Thymus (tissue), 11 donors: ENCODE measurements at regions not wholly inside any gene's neighbourhood (a gene's known extent, or its start where the extent isn't known, plus 50 kb on each side); places are given as distances from the start of the nearest gene placed in this dataset.

Experiments used
- DNase-seq, 9 donors: peaks; one replicate each; pipeline ENCODE4 v3.0.0-alpha.2; 2013; ENCODE audit warnings: low spot score in 9 of 9, low read depth in 6 of 9, missing footprints in 1 of 9
- H3K27ac ChIP-seq, 2 donors: one replicate each; pipeline ENCODE4 v1.5.1; 2013; ENCODE audit warnings: control low read depth in 1 of 2, low read depth in 1 of 2, low read length in 1 of 2, mild to moderate bottlenecking in 1 of 2, moderate library complexity in 1 of 2
- H3K27me3 ChIP-seq, 2 donors: one replicate each; pipeline ENCODE4 v1.5.1; 2013; ENCODE audit warnings: low read length in 1 of 2; ENCODE audit not compliant: control insufficient read depth in 2 of 2, insufficient read depth in 1 of 2
- H3K36me3 ChIP-seq, 2 donors: one replicate each; pipeline ENCODE4 v1.5.1; 2013; ENCODE audit warnings: low read length in 1 of 2, mild to moderate bottlenecking in 1 of 2, moderate library complexity in 1 of 2; ENCODE audit not compliant: control insufficient read depth in 2 of 2, insufficient read depth in 2 of 2
- H3K4me1 ChIP-seq, 2 donors: one replicate each; pipeline ENCODE4 v1.5.1; 2013; ENCODE audit warnings: low read length in 2 of 2; ENCODE audit not compliant: control insufficient read depth in 2 of 2, insufficient read depth in 2 of 2
- H3K4me3 ChIP-seq, 2 donors: one replicate each; pipeline ENCODE4 v1.5.1; 2013; ENCODE audit warnings: low read length in 2 of 2, control low read depth in 1 of 2, mild to moderate bottlenecking in 1 of 2
- H3K9me3 ChIP-seq, 2 donors: one replicate each; pipeline ENCODE4 v1.5.1; 2013; ENCODE audit warnings: low read length in 1 of 2, mild to moderate bottlenecking in 1 of 2; ENCODE audit not compliant: control insufficient read depth in 2 of 2, insufficient read depth in 1 of 2
- WGBS: extraction: QIAGEN DNeasy Blood & Tissue Kit; methylation state at CpG from one replicate; pipeline ENCODE4 v1.1.7; 2013; 5-methylcytosine and 5-hydroxymethylcytosine counted together
- donor health status: healthy.

DNA sequence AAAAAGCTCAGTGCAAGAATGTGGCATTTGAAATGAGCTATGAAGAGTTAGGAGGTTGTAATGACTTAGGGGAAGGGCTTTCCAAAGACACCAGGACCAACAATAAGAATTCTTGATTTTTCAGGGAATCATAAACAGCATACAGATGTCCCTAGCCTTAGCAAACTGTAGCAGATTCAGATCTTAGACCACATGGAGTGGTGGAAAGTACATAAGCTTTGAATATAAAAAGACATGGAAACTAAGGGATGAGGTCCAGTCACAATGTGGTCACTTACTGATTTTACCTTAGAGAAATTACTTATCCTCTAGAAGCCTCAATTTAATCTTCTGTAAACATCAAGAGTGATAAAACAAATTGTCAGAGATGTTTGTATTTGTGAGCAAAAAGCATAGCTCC lies 186.6 kb downstream of the DUSP6 start:
- H3K9me3 ChIP-seq, result no peaks in the 10 kb centered on the region
- no peaks in the 10 kb centered on the region for H3K36me3 ChIP-seq
- no peak overlapping the region for H3K27ac ChIP-seq
- DNase-seq, result no peak
- no peaks in the 10 kb centered on the region for H3K4me1 ChIP-seq
- H3K27me3 ChIP-seq, result no peaks in the 10 kb centered on the region
- H3K4me3 ChIP-seq, result no peak overlapping the region

DNA sequence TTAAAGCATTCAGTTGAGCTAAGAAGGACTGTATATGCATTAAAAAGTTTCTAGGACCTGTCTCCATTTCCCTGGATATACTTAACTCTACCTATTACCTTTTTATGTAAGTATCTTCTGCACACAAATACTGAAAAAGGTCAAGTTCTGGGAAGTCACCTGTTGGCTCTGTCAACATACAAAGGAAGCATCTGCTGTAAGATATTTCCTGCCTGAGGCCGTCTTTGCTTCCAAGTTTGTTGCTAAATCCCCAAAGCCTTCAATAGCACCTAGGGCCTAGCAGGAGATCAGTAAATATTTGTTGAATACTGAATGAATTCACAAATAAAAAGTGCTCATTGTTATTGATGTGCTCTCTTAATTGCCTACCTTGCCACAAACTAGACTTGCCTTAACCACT lies 188.4 kb downstream of the DUSP6 start:
- Histone ChIP-seq H3K4me1 (no peaks in the 10 kb centered on the region), H3K9me3 (no peaks in the 10 kb centered on the region), H3K27me3 (no peaks in the 10 kb centered on the region), H3K36me3 (no peaks in the 10 kb centered on the region), H3K27ac (no peak overlapping the region), H3K4me3 (no peak overlapping the region)
- WGBS, result 38% methylated on average over 1 of the region's 1 CpG
- DNase-seq, result peak in 1 of 9 donors; percentile 17

DNA sequence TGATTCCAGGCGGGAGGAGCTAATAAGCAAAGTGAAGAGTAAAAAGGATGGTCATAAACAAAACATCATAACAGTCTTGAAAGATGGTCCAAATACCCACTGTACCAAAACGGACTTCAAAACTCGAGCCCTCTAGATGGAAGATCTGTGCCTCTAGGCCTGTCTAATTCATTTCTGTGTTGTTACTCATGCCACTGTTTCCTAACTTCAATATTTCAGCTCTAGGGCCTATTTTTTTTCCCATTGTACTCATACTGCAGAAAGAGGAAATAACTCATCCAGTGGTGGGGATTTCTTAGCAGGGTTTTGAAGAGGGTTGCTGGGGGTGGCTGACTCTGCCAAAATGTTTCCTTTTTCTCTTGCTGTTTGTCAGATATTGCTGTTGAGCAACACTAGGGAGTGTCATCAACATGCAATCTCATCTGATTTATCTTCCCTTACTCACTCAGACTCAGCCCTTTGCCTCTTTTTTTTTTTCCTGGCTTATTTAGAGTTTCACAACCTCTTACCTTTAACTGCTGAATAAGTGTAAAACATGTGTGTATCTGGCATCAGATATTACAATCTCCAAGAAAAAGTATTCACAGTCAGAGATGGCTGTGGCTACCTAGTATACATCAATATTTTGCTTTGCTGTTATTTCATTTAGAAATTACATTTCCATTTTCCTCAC lies 189.6 kb downstream of the DUSP6 start:
- DNase-seq, result peak in 6 of 9 donors; percentile 17 to 65 (median 32)
- Histone ChIP-seq H3K36me3 (no peaks in the 10 kb centered on the region), H3K9me3 (no peaks in the 10 kb centered on the region), H3K4me3 (no peak overlapping the region), H3K4me1 (no peaks in the 10 kb centered on the region), H3K27me3 (no peaks in the 10 kb centered on the region), H3K27ac (peak overlapping the region; percentile 45 to 68)
- 47% methylated on average over 3 of the region's 3 CpGs for WGBS

DNA sequence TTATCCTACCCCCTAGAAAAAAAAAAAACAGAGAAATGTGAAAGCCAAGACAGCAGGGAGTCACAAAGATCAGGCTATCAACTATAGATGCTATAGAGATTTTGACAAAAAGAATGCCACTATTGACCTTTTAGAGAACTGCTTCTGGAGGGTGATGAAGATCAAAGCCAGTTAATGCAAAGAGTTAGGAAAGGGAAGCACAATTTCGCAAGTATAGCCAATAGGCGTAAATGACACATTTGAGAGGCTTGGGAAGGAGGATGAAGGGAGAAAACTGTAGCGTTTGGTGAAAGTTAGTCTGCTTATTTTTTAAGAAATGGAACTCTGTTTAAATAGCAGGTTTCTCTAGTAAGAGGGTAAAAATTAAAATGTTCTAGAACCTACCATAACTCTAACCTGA lies 190.7 kb downstream of the DUSP6 start:
- no peaks in the 10 kb centered on the region for H3K9me3 ChIP-seq
- WGBS, result 97% methylated on average over 3 of the region's 3 CpGs
- DNase-seq, result no peak
- H3K27ac ChIP-seq, result no peak overlapping the region
- H3K4me3 ChIP-seq, result no peak overlapping the region
- H3K27me3 ChIP-seq, result no peaks in the 10 kb centered on the region
- no peaks in the 10 kb centered on the region for H3K4me1 ChIP-seq
- no peaks in the 10 kb centered on the region for H3K36me3 ChIP-seq

DNA sequence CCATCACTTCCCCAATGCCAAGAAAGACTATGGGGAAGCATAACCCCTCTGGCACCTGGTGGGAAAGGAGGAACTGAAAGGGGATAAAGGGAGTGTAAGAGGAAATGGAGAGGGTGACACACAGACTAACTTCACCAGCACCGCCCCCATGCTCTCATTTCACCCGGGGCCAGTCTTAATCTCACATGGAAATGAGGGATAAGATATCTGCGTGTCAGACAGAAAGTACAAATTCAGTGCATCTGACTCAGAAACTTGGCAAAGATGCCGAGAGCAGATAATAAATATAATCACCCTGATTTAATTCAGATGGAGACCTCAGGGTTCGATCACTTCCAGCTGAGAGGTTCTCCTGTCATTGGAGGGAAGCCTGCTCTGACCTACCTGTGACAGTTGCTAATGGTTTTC lies 191.6 kb downstream of the DUSP6 start:
- H3K4me3 ChIP-seq, result no peak overlapping the region
- H3K36me3 ChIP-seq, result no peaks in the 10 kb centered on the region
- H3K9me3 ChIP-seq, result no peaks in the 10 kb centered on the region
- H3K27ac ChIP-seq, result no peak overlapping the region
- no peaks in the 10 kb centered on the region for H3K4me1 ChIP-seq
- 69% methylated on average over 5 of the region's 5 CpGs for WGBS
- H3K27me3 ChIP-seq, result no peaks in the 10 kb centered on the region
- DNase-seq, result no peak

DNA sequence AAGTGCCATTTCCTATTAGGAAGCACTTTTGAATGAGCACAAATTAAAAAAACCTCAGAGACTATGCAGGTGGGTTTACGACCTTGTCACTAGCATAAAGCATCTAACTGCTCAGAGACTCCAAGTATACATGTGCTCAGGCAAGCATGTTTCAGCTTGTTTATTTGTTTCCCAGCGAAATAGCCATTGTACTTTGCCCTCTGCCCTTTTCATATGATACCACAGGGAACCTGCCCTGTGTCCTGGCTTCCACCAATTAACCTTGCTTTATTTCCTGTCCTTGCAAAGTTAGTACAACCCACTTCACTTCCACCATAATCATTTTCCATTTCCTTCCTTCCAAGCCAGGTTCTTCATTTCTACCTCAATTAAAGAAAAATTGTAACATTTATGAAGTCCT lies 194.9 kb downstream of the DUSP6 start:
- DNase-seq, result no peak
- H3K27me3 ChIP-seq, result no peaks in the 10 kb centered on the region
- no peak overlapping the region for H3K27ac ChIP-seq
- H3K4me3 ChIP-seq, result no peak overlapping the region
- no peaks in the 10 kb centered on the region for H3K36me3 ChIP-seq
- H3K9me3 ChIP-seq, result no peaks in the 10 kb centered on the region
- 88% methylated on average over 2 of the region's 2 CpGs for WGBS
- no peaks in the 10 kb centered on the region for H3K4me1 ChIP-seq

DNA sequence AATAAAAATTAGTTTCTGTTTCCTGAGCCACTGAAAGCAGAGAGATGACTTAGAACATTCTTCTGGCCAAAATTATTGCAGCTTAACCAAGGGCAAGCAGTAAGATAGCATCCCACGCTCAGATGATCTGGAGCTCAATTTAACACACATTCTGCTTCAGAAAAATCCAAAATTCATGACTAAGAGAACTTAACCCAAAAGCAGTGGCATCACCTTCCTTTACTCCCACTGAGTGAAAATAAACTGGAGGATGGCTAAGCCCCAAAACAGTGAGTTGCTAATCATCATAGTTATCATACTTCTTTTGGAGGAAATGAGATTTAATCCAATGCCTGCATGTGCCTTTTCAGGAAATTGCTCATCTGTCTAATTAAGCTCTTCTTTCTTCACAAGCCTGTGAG lies 195.4 kb downstream of the DUSP6 start:
- Histone ChIP-seq H3K36me3 (no peaks in the 10 kb centered on the region), H3K27ac (no peak overlapping the region), H3K27me3 (no peaks in the 10 kb centered on the region), H3K4me1 (no peaks in the 10 kb centered on the region), H3K9me3 (no peaks in the 10 kb centered on the region), H3K4me3 (no peak overlapping the region)
- WGBS, result 99% methylated on average over 1 of the region's 1 CpG
- DNase-seq, result no peak

DNA sequence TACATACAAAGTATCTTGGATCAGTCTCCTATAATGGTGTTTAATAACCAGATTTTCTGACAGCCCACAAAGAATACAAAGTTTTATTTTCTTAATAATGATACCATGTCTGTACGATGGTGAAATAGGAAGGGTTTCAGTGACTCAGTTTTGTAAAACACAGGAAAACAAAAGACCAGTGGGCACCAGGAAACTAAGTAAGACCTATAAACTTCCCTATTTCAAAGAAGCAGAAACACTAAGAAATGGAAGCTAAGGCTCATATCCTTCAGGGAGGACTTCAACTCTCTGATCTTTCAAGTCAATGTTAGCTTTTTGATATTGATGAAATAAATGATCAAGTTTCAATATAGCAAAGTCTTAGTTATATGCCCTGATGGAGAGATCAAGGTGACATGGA lies 196.0 kb downstream of the DUSP6 start:
- Histone ChIP-seq H3K27ac (no peak overlapping the region), H3K27me3 (no peaks in the 10 kb centered on the region), H3K9me3 (no peaks in the 10 kb centered on the region), H3K4me1 (no peaks in the 10 kb centered on the region), H3K4me3 (no peak overlapping the region), H3K36me3 (no peaks in the 10 kb centered on the region)
- no peak for DNase-seq
- WGBS, result 34% methylated on average over 1 of the region's 1 CpG

DNA sequence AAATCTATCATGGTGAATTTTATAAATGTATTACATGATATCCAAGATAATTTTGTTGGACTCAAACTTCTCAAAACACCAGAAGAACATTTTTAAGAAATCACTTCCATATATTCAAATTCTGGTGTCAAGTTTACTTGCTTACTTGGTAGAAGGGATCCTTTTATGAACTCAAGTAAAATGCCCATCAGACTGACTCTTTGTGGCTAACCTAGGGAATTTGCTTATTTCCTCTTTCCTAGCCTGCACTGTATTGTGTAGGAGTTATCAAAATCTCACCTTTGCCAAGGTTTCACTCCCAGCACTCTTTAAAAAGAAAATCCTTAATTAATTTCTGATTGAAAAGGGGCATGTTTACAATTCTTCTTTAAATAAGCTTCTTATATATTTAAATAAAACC lies 196.5 kb downstream of the DUSP6 start:
- H3K27me3 ChIP-seq, result no peaks in the 10 kb centered on the region
- no peak overlapping the region for H3K4me3 ChIP-seq
- H3K36me3 ChIP-seq, result no peaks in the 10 kb centered on the region
- DNase-seq, result no peak
- no peaks in the 10 kb centered on the region for H3K9me3 ChIP-seq
- no peaks in the 10 kb centered on the region for H3K4me1 ChIP-seq
- no peak overlapping the region for H3K27ac ChIP-seq
